DND-41 (cell line): ENCODE measurements at regions not wholly inside any gene's neighbourhood (a gene's known extent, or its start where the extent isn't known, plus 50 kb on each side); places are given as distances from the start of the nearest gene placed in this dataset.
"Not testable (repeated sequence)": the region's sequence is repeated elsewhere in the genome, so short reads cannot be mapped to it uniquely, and the experiment has no call there.

Source experiments
- EZH2 ChIP-seq: IDR thresholded peaks from 3 replicates; pipeline ENCODE4 v1.6.1; 2012; ENCODE audit warnings: borderline replicate concordance, low read depth, mild to moderate bottlenecking, moderate library complexity, low read length, inconsistent platforms; ENCODE audit not compliant: severe bottlenecking
- TF ChIP-seq, protein P1 (sequence below): IDR thresholded peaks from 2 replicates; pipeline ENCODE4 v1.5.1; 2012; ENCODE audit warnings: borderline replicate concordance, low read length, moderate library complexity, mild to moderate bottlenecking; ENCODE audit not compliant: poor library complexity, severe bottlenecking; ENCODE audit errors: extremely low read depth

DNA sequence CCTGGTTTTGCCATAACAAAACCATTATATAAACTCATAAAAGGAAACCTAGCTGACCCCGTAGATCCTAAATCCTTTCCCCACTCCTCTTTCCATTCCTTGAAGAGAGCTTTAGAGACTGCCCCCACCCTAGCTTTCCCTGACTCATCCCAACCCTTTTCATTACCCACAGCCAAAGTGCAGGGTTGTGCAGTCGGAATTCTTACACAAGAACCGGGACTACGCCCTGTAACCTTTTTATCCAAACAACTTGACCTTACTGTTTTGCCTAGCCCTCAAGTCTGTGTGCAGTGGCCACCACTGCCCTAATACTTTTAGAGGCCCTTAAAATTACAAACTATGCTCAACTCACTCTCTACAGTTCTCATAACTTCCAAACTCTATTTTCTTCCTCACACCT is 116.0 kb upstream of the PTPN13 start:
- TF ChIP-seq, protein P1, sequence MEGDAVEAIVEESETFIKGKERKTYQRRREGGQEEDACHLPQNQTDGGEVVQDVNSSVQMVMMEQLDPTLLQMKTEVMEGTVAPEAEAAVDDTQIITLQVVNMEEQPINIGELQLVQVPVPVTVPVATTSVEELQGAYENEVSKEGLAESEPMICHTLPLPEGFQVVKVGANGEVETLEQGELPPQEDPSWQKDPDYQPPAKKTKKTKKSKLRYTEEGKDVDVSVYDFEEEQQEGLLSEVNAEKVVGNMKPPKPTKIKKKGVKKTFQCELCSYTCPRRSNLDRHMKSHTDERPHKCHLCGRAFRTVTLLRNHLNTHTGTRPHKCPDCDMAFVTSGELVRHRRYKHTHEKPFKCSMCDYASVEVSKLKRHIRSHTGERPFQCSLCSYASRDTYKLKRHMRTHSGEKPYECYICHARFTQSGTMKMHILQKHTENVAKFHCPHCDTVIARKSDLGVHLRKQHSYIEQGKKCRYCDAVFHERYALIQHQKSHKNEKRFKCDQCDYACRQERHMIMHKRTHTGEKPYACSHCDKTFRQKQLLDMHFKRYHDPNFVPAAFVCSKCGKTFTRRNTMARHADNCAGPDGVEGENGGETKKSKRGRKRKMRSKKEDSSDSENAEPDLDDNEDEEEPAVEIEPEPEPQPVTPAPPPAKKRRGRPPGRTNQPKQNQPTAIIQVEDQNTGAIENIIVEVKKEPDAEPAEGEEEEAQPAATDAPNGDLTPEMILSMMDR = not testable (repeated sequence)
- not testable (repeated sequence) for TF ChIP-seq EZH2
